ENCODE measurements at regions not wholly inside any gene's neighbourhood (a gene's known extent, or its start where the extent isn't known, plus 50 kb on each side); places are given as distances from the start of the nearest gene placed in this dataset.

DNA sequence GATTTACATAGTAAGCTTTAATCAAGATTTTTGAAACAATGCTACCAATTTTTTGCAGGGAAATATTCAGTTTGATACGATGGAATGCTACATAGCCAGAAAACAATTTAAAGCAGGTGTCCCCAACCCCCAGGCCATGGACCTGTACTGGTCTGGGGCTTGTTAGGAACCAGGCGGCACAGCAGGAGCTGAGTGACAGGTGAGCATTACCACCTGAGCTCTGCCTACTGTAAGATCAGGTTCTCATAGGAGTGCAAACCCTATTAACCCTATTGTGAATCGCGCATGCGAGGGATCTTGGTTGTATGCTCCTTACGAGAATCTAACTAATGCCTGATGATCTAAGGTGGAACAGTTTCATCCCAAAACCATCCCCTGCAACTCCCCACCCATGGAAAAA lies 322.6 kb upstream of the NECTIN3 start:
- TF ChIP-seq ZNF274 (IDR thresholded peaks at IDR 0.05; ENCODE audit: low read depth, low read length) (no peak), YY1 (IDR thresholded peaks at IDR 0.05; ENCODE audit: insufficient read depth, insufficient read length) (no peak), SUZ12 (IDR thresholded peaks at IDR 0.05; ENCODE audit: extremely low read depth, insufficient read depth, insufficient read length) (no peak)

Data from NT2/D1 (cell line).